ENCODE measurements at regions not wholly inside any gene's neighbourhood (a gene's known extent, or its start where the extent isn't known, plus 50 kb on each side); places are given as distances from the start of the nearest gene placed in this dataset.

DNA sequence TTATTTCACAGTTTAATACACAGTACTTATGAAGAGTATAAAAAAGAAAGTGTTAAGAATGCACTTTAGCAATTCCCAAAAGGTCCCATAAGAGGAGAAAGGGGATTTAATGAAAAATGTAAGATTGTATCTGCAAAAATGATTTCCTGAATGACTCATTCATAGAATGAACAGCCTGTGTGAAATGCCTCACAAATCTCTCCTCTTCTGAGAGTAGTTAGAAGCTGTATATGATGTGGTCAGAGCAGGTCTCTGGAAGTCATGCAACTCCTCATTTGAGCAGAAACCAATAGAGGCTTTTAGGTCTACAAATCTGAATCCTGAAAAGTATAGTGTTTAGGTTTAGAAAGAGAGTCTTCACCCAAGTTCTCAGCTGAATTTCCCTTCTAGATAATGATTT, 381.3 kb upstream of the INTU start:
- TF ChIP-seq EZH2 (IDR thresholded peaks at IDR 0.05; ENCODE audit: insufficient read depth, poor library complexity, severe bottlenecking) (no peak), EZH2phosphoT487 (IDR thresholded peaks at IDR 0.05; ENCODE audit: insufficient read depth, low read depth) (no peak)

Data from GM23248 (cell line).